GM18909 (cell line): ENCODE measurements at regions not wholly inside any gene's neighbourhood (a gene's known extent, or its start where the extent isn't known, plus 50 kb on each side); places are given as distances from the start of the nearest gene placed in this dataset.

ENCODE experiments used
- ATAC-seq: cut with Tn5 transposase; IDR thresholded peaks from one replicate; pipeline ENCODE4 v1.9.1; 2021; ENCODE audit warnings: mild to moderate bottlenecking; ENCODE audit not compliant: unreplicated experiment, poor library complexity

DNA sequence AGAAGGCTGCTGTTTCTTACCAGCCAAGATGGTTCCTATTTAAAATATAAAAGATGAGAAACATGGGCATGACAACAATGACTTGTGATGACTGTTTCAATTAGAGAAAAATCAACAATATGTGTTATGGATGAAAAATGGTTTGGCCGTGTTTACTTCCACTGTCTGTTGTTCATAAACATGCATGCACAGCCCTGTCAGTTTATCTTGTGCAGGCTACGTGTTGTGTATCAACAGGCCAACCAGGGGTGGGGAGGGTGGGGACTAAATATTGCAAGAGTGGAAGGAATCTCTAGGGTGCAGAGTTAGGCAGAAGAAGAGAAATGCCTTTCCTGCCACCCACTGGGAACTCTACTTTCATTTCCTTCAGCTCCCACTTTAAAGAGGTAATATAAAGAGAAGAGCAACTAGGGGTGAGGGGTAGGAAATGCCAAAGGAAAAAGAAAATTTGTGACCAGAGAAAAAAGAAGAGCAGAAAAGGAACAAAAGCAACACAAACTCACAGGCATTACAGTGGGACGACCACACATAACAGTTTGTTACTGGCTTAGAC lies 116.8 kb upstream of the MEIS1 start:
- ATAC-seq, result no peak

DNA sequence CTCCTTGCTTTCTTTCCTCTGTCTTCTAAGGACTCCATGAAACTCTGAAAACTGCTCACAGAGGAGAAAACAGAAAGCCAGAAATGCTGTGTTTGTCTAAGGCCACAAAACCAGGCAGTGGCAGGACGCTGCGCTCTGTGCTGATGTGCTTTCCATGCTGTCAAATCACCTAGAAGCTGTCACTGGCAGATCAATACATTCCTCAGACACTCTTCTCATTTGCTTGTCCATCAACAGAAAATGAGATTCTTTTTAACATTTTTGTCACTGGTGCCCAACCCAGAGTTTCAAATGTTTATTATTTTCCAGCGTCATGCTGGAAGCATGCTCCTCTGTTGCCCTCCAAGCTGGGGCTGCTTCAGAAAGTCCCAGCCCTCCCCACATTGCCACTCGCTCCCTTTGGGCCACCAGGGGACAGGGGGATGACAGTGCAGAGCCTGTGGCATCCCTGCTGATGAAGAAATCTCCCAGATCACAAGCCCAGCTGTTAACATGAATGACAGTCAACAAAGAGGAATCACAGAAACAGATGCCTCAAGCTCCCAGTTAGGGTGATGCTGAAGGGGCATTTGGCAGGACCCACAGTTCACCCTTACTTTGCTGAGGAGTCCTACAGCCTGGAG lies 117.5 kb upstream of the MEIS1 start:
- ATAC-seq, result no peak

GRCh38 chr2:66306483-66306882 lies 128.4 kb upstream of the MEIS1 start:
- ATAC-seq, result no peak

GRCh38 chr2:66305718-66306117 lies 129.2 kb upstream of the MEIS1 start:
- ATAC-seq, result no peak

DNA sequence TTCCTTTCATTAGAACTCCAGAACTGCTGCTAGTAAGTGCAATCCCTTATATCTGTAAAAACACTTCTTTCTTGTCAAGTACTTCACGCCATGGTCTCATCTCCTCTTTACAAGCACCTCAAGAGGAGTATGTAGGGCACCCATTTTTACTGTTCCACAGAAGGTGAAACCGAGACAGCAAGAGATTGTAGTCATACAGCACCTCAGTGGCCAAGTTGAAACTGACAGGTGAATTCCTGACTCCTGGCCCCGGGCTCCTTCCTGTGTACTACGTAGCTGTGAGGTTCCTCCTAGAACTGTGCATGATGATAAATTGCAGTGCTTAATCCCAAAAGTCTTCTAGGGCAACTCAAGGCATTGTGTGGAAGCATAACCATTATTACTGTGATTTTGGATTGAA lies 131.5 kb upstream of the MEIS1 start:
- ATAC-seq, result no peak

GRCh38 chr2:66301767-66302140 lies 133.2 kb upstream of the MEIS1 start:
- no peak for ATAC-seq

GRCh38 chr2:66301022-66301766 lies 133.7 kb upstream of the MEIS1 start:
- ATAC-seq, result no peak

DNA sequence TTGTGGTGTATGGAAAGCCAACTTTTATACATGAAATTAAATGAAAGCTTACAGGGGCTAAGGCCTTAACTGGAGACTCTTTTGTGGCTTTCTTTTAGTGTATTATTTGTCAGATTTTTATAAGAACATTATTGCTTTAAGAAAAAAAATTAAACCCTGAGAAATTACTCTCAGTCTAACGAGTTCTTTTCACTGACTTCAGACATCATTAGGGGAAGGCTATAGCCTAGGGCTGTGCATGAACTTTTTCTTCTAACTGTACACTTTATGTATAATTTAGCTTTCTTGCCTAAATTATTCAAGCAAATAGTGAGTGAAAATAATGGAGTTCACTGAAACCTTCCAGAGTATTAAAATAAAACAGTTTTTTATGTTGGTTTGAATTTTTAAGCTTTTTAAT lies 151.1 kb upstream of the MEIS1 start:
- no peak for ATAC-seq

DNA sequence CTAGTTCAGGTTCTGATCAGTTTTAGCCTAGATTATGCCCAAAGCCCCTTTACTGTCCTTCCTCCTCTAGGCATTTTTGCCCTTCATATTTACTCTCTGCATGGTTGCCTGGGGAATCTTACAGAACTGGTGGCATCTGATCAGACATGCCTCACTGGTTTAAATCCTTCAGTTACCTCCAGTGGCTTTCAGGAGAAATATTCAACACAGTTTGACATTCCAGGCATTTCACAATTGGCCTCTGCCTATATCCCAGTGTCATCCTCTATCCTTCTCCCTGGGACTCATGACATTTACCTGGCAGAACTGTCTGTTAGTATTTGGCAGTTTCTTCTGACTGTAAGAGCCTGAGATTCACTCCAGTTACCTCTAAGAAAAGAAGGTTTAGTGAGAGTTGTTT lies 152.9 kb upstream of the MEIS1 start:
- no peak for ATAC-seq

DNA sequence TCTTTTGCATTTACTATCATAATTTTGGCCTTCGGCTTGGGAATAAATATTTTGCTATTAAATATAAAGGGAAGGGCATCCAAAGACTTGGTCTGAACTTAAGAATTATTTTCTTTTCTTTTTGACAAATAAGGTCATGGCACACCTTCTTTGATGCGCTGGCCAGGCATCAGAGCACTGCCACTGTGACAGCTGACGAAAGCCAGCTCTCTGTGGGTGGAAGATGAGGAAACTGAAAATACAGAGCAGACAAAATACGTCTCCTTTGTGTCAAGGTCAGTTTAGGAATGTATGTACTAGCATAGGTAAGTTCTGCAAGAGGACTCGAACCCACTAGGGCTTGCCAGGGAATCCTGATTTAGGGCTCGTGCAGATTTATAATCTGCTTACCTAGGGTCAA lies 155.9 kb upstream of the MEIS1 start:
- ATAC-seq, result no peak

DNA sequence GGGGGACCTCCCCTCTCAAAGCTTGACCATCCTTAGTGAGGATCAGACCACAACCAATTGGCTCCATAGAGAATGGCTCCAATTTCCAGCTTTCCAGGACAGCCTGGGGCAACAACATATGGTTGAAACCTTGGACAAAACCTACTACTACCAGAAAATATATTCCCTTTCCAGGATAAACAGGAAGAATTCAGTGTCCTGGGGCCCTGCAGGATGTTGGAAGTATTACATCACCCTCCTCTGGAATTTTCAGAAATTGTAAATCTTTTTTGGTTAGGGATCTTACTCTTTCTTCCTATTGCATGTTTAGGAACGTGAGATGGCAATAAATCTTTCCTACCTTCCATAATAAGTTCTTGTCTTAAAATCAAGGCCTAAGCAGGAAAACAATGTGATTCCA lies 158.9 kb upstream of the MEIS1 start:
- ATAC-seq, result no peak

DNA sequence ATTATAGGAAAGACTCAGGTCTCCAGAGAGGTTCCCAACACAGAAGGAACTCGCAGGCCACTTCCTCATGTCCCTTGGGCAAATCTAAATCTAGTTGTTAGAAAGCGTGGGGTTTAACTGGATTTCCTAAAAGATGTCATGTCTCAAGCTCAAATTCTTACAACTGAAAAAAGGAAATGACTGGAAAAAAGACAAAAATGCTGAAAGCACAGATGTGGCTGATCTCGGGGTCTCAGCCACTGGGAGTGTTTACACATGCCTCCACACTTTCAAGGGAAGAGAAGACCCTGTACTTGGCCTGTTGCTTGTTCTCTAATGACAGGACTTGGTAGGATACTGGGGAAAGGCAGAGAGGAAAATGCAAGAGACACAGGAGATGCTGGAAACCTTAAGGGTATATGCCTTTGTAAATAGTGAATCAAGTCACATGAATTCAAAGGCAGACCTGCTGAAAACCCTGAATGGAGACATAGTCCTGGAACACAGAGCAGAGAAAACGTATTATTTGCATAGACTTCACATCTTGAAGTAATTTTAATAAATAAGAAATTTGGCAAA lies 160.9 kb upstream of the MEIS1 start:
- ATAC-seq, result no peak

DNA sequence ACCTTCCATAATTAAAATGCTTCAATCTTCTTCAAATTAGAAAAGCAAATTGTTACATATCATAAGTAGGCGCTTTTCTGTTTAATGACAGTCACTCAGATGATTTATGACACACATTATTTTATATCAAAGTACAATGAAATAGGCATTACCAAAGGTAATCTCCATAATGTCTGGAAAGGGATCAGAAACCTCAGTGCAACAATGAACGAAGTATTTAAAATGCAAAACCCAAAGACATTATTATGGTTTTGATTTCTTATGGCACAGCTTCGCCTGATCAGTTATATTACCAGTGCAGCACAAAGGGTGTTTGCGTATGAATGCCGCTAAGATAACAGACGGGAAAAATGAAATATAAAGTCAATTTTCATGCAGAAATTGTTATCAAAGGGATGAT lies 162.2 kb upstream of the MEIS1 start:
- ATAC-seq, result no peak

- ATAC-seq, result no peak
Observed at GRCh38 chr2:66271777-66272176, 163.1 kb upstream of the MEIS1 start.

- ATAC-seq, result no peak
Observed at GRCh38 chr2:66270247-66270646, 164.7 kb upstream of the MEIS1 start.

DNA sequence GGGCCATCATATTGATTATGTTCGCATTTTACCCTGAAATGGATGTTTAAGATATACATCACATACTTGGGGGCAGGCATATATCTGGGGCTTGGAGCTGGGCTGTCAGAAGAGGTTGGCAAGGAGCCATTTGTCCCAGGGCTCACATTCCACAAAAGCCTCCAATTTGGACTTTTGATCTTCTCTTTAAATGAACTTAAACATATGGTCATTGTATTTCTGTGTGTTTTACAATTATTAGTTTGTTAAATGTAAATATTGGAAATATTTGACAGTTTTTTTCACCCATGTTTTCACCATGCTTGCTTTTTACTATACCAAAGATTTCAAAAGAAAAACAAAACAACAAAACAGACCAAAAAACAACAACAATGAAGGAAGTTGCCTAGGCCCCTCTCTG lies 165.8 kb upstream of the MEIS1 start:
- no peak for ATAC-seq

- ATAC-seq, result no peak
Observed at GRCh38 chr2:66268756-66269155, 166.2 kb upstream of the MEIS1 start.

DNA sequence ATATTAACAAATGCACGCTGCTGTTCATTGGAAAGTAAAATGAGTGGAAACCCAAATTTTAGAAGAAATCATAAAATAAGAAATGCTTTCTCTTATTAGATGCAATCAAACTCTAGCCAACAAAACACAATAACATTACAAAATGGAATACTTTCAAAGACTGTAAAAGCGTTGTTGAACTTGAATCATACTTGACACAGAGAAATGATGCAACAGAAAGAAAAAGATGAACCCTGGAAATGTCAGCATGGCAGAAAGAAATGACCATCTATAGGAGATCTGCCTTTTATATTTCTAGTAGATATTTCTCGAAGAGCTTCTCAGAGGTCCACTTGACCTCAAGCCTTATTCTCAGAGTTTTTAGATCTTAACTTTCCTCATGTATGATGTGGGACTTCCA lies 170.6 kb upstream of the MEIS1 start:
- ATAC-seq, result no peak

GRCh38 chr2:66255867-66256266 lies 179.1 kb upstream of the MEIS1 start:
- ATAC-seq, result no peak

- no peak for ATAC-seq
Observed at GRCh38 chr2:66255136-66255535, 179.8 kb upstream of the MEIS1 start.

DNA sequence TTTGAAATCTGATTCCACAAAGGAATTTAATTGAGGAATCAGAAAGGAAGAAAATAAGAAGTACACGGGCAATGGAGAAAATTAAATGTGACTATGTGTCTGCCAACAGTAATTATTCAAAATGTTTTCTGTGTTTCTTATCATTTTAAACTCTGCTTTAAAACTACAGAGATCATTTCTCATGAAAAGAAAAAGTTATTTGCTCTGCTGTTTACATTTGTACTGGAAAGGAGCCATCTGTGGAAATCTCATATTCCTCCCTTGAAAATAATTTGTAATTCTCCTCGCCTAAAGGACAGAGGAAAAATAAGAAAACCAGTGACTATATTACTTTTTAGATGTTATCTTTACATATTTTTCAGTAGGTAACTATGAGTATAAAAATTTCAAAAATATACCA lies 181.9 kb upstream of the MEIS1 start:
- ATAC-seq, result no peak

DNA sequence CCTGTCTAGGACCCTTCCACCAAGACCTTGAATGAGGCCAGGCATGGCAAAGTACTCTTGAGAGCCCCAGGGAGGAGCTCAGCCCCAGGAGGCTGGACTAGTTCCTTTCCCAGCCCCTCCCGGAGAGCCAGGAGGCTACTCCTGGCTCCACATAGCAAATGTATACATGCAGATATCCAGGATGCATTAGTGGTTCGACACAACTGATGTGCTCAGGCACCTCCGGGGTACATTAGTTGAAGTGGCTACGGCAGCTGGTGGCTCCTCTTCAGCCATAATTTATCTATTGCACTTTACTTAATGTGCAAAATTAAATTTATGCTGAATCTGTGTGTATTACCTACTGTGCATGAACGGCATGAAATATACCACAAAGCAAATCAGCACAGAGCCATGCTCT lies 182.8 kb upstream of the MEIS1 start:
- no peak for ATAC-seq
